ENCODE measurements at regions not wholly inside any gene's neighbourhood (a gene's known extent, or its start where the extent isn't known, plus 50 kb on each side); places are given as distances from the start of the nearest gene placed in this dataset.

GRCh38 chr16:5412731-5413130 lies 315.1 kb upstream of the EEF2KMT start:
- POLR2A ChIA-PET, result no interaction called here
- Histone ChIP-seq H3K9me3 (ENCODE audit: control insufficient read depth, insufficient read depth, low read depth, low read length) (no peaks in the 10 kb centered on the region), H3K4me3 (ENCODE audit: low read depth, low read length) (no peak overlapping the region), H3K4me1 (ENCODE audit: control insufficient read depth, insufficient read depth, low read length) (no peaks in the 10 kb centered on the region), H3K27ac (ENCODE audit: extremely low read depth, low read depth, low read length) (no peak overlapping the region), H3K36me3 (ENCODE audit: control insufficient read depth in 2 of 2, insufficient read depth in 1 of 2, low read length in 2 of 2) (no peaks in the 10 kb centered on the region)
- TF ChIP-seq ZNF37A (tag by site-specific recombination; IDR thresholded peaks at IDR 0.05) (no peak), ZNF600 (tag by site-specific recombination; IDR thresholded peaks at IDR 0.05) (no peak), ZNF26 (tag by site-specific recombination; IDR thresholded peaks at IDR 0.05) (no peak), ZNF660 (tag by site-specific recombination; IDR thresholded peaks at IDR 0.05) (no peak), PBX3 (CRISPR knock-in tag; IDR thresholded peaks at IDR 0.05) (no peak), ZBTB1 (tag by site-specific recombination; IDR thresholded peaks at IDR 0.05) (no peak)
- CTCF ChIA-PET, result interaction anchor here (0.7 kb wide), 1 partner anchor 30 kb away, joined by 4 read pairs; no protein-coding TSS in a partner anchor

- no peaks in the 10 kb centered on the region for H3K4me1 ChIP-seq (ENCODE audit: control insufficient read depth, insufficient read depth, low read length)
- ChIA-PET CTCF (no interaction called here), POLR2A (no interaction called here)
- H3K27ac ChIP-seq (ENCODE audit: extremely low read depth, low read depth, low read length), result no peak overlapping the region
- no peaks in the 10 kb centered on the region for H3K9me3 ChIP-seq (ENCODE audit: control insufficient read depth, insufficient read depth, low read depth, low read length)
- H3K36me3 ChIP-seq (ENCODE audit: control insufficient read depth in 2 of 2, insufficient read depth in 1 of 2, low read length in 2 of 2), result no peaks in the 10 kb centered on the region
- TF ChIP-seq CTCF (tag by site-specific recombination; IDR thresholded peaks at IDR 0.05), result no peak
- no peak for TF ChIP-seq ZNF561 (tag by site-specific recombination; IDR thresholded peaks at IDR 0.05; ENCODE audit: borderline replicate concordance)
- TF ChIP-seq ZBTB17 (tag by site-specific recombination; IDR thresholded peaks at IDR 0.05), result no peak
- no peak for TF ChIP-seq PBX3 (CRISPR knock-in tag; IDR thresholded peaks at IDR 0.05)
- no peak for TF ChIP-seq ZNF660 (tag by site-specific recombination; IDR thresholded peaks at IDR 0.05)
- no peak overlapping the region for H3K4me3 ChIP-seq (ENCODE audit: low read depth, low read length)
Measured at GRCh38 chr16:5398203-5398602, 300.6 kb upstream of the EEF2KMT start.

- CTCF ChIA-PET, result no interaction called here
- Histone ChIP-seq H3K36me3 (ENCODE audit: control insufficient read depth in 2 of 2, insufficient read depth in 1 of 2, low read length in 2 of 2) (no peaks in the 10 kb centered on the region), H3K27ac (ENCODE audit: extremely low read depth, low read depth, low read length) (no peak overlapping the region), H3K4me1 (ENCODE audit: control insufficient read depth, insufficient read depth, low read length) (no peaks in the 10 kb centered on the region), H3K9me3 (ENCODE audit: control insufficient read depth, insufficient read depth, low read depth, low read length) (no peaks in the 10 kb centered on the region), H3K4me3 (ENCODE audit: low read depth, low read length) (no peak overlapping the region)
- POLR2A ChIA-PET, result no interaction called here
- TF ChIP-seq ZNF423 (tag by site-specific recombination; IDR thresholded peaks at IDR 0.05), result no peak
- no peak for TF ChIP-seq ZNF514 (tag by site-specific recombination; IDR thresholded peaks at IDR 0.05)
- TF ChIP-seq ZBTB49 (tag by site-specific recombination; IDR thresholded peaks at IDR 0.05; ENCODE audit: low read depth), result no peak
- TF ChIP-seq ZNF792 (tag by site-specific recombination; IDR thresholded peaks at IDR 0.05), result no peak
Measured at GRCh38 chr16:5396880-5397279, 299.3 kb upstream of the EEF2KMT start.

Data from HEK293 (cell line).